Forelimb muscle (tissue), 1 donor: ENCODE measurements at regions not wholly inside any gene's neighbourhood (a gene's known extent, or its start where the extent isn't known, plus 50 kb on each side); places are given as distances from the start of the nearest gene placed in this dataset.
A peak's percentile ranks its signal among the peaks of the same experiment; 100 is the strongest.
"Not testable (repeated sequence)": the region's sequence is repeated elsewhere in the genome, so short reads cannot be mapped to it uniquely, and the experiment has no call there.

ENCODE experiments used
- DNase-seq: peaks from one replicate; pipeline ENCODE4 v3.0.0-alpha.2; 2013; ENCODE audit warnings: low read depth

DNA sequence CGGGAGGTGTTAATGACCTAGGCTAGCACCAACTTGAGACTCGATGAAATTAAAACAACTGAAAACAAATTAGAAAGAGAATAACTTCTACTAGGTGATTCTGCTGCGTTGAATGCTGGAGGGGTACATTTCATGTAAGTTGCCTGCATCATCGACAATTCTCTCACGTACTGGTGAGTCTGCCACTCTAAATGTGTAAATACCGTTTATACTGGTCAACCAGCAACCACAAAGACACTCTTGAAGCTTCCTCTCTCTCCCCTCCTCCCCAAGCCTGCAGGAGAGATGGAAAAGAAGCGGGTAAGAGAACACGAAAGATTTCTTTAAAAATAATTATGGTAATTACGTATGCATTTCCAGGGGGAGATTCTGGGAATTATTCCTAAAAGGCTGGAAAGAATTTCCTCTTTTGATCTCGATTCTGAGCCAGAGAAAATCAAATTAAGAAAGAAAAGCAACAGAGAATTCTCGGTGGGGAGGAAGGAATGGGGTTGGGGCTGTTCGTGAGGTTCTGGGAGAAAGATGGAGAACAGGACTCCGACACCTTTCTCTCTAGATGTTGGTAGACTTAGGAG is 68.6 kb upstream of the MRTFB start:
- DNase-seq: no peak

DNA sequence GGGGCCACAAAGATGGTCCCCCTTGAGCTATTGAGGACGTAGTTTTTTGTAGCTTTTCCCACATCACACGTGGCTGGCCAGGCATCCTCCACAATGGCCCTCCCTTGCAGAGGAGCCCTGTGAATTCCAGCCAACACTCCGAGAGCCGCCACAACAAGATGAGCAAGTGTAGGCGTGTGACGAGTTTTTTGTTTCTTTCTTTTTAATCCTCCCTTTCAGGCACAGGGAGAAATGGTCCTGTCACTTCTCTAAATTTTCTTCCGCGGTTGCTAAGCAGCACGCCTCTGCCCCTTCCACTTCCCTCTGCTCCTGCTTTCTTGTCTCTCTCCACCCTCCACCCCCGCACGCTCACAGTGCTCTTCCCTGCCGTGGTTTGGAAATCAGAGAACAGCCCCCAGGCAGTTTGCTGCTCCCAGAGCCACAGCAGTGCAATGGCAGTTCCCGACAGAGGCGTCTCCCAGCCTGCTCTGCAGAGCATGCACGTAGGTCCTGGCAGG is 68.0 kb upstream of the MRTFB start:
- no peak for DNase-seq

DNA sequence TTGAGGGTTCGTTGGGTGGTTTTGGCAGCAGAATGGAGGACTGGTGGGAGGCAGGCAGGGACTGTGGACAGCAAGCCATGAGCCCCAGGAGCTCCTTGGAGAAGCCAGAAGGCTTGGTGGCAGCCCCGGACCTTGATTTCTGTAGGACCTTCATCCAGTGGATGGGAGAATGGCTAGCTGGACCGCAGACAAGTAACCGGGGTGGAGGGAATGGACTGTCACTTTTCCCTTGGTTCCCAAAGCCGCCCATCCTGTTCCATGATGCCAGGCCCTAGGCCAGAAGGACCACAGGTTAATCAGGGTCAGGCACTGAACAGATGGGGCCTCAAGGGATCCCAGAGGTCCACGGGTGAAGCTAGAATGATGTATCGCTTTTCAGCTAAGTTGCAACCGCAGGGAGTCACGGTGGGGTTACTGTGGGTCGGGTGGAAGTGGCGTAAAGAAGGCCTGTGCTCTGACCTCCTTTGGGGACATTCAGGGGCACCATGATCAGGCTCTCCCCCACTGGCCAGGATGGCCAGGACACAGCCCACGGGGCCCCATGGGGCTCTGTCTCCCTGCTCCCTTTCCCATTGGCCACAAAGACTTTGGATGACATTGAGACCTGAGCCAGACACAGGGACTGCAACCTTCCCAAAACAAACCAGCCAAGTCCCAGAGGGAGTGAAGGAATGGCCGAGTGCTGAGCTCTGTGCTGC is 66.9 kb upstream of the MRTFB start:
- no peak for DNase-seq

DNA sequence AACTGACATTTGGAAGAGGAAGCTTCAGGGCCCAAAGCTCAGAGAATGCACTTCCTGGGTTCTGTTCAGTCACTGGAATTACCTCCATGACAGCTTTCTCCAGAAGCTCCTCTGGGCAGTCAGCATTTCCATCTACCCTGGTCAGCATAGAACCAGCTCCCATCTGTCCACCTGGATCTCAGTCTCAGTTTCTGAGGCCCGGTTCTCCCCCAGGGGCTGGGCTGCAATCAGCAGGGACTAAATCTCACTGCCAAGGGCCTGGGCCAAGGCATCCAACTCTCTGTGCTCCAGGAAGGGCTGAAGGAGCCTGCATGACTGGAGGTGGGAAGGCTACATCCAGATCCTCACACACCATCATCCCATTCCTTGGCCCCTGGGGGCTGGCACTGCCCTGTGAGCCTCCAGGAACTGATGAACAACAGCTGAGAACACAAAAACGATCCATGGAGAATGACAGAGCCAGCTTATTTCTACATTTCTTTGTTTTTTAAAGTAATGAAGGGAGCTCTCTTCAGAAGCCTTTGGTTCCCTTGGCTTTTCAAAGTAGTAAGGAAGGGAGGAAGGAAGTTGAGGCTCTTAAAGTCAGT is 66.3 kb upstream of the MRTFB start:
- DNase-seq: no peak

DNA sequence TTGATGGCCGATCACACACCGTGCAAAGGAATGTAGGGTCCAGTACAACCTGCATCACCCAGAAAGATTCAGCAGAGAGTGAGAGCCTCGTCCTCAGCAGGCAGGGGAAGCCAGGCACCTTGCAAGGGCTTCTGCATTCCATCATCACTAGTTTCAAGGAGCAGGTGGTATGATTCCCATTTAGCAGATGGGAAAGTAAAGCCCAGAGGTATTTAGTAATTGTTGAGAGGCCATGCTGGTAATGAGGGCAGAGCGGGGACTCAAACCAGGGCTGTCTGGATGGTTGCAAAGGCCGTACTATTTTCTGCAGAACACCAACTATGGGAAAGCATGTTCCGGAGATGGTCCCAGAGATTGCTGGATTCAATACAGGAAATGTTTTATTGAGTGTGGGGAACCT is 65.8 kb upstream of the MRTFB start:
- DNase-seq: no peak

DNA sequence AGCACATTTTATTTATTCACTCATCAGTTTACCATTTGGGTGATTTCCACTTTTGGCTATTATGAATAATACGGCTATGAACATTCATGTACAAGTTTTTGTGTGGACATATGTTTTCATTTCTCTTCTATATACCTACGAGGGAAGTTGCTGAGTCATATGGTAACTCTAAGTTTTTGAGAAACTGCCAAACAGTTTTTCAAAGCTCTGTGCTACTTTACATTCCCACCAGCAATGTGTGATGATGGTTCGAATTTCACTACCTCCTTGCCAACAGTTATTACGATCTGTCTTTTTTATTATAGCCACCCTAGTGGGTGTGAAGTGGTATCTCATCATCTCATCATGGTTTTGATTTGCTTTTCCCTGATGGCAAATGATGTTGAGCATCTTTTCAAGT is 63.7 kb upstream of the MRTFB start:
- no peak for DNase-seq

DNA sequence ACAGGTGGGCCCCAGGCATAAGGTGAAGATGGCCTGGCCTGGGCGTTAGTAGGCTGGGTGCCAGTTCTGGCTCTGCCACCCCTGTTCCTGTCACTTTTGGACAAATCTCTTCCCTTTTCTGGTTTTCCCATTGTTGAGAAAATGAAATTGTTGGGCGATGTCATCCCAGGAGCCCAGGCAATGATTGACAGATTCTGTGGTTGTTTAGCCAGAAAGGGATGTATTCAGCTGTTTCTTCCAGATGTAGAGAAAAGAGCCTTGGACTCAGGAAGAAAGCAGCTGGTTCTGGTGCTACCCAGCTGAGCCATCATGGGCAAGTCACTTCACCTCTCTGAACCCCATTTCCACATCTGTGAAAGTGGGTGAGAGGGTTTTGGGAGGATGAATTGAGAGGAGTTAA is 60.1 kb upstream of the MRTFB start:
- no peak for DNase-seq

DNA sequence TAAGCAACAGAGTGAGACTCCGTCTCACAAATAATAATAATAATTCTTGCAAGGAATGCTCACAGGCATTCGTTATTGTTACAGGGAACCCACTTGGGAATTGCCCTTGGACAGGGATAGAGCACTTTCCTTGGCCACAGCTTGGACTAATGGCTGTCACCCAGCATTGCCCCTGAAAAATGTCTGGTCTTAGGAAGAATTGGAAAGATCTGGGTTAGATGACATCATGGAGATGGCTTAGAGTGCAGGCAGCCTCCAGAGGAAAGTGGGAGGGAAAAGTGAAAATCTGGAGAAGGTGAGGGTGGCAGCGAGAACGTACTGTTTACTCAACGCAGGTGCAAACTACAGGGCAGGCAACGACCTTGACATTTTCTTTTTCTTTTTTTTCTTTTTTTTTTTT is 59.3 kb upstream of the MRTFB start:
- DNase-seq: no peak

DNA sequence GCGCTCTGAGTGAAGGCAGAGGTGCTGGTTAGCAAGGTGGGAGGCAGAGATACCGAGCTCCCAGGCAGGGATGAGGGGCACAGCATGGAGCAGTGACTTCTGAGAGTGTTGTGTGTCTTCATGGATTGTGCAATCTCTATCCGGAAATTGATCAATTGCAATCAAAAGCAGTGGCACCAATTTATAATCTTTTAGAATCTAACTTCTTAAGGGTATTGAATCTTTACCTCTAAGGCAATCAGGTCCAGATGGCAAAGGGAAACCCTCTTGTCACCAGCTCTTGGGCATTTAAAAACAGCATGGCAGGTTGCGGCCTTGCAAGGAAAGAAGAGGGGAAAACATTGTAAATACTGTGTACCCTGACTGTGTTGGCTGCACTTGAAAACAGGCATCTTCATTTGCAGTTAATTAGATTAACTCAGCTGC is 58.0 kb upstream of the MRTFB start:
- no peak for DNase-seq

DNA sequence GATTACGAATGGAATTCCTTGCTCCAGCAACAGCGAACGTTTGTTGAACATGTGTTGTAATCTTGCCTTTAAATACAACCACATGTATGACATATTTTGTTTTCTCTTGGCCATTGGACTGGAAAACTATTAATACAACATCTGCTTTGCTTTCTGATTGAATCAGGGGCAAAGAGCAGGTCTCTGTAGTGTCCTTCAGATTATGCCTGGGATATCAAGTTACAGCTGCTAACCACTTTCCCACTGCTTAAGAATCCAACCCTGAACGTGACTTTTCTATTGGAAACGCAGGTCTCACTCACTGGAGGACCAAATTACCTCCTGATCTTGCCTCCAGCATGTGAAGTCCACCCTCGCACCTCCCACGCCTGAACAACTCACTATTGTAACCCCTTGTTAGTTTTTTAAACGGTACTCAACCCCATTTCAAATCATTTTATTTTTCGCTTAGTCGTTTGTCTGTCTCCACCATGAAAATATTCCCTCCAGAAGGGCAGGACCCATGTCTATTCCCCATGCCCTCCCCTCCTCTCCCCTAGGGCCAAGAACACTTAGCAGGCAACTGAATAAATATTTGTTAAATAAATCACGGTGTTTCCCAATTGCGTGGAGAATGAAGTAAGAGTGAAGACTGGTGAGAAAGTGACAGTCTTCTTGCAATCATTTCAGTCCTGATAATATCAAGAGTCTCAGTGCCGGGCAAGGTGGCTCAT is 57.4 kb upstream of the MRTFB start:
- DNase-seq: peak; percentile 91

DNA sequence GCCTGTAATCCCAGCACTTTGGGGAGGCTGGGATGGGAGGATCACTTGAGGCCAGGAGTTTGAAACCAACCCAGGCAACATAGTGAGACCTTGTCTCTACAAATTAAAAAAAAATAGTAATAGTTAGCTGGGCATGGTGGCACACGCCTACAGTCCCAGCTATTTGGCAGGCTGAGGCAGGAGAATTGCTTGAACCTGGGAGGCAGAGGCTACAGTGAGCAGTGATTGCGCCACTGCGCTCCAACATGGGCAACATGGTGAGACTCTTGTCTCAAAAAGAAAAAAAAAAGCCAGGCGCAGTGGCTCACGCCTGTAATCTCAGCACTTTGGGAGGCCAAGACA is 56.9 kb upstream of the MRTFB start:
- DNase-seq: no peak

DNA sequence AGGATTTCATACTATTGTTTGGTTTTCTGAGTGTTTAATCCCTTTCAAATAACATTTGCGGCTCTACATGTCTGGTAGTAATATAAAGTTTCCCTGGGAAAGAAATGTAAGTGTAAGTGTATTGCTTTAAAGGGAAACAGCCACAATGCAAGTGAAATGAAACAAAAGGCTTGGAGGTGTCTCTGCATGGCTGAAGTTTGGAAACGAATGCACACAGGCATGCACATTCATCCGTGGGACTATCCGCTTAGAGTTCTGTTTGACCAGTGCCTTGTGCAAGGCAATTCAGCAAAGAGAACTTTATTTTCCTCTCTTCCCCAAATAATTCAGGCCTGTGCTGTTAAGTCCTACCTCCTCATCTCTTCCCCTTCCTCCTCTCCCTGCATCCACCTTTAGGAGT is 56.1 kb upstream of the MRTFB start:
- no peak for DNase-seq

DNA sequence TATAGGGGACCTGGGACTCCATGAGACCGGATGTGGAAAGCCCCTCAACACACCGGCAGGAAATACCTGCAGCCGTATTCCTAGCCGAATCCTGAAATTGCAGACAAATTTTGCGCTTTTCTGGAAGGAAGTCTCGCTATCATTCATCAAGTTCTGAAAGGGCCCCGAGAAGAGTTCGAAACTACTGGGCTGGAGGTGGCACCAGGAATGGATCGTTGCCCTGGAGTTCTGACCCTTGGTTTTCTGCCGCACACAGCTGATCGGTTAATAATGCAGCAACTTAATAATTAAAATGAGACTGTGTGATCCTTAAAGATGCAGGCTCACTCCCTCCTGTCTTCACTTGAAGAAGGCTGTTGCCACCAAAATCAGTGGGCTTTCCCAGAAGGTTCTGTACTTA is 55.7 kb upstream of the MRTFB start:
- DNase-seq: no peak

DNA sequence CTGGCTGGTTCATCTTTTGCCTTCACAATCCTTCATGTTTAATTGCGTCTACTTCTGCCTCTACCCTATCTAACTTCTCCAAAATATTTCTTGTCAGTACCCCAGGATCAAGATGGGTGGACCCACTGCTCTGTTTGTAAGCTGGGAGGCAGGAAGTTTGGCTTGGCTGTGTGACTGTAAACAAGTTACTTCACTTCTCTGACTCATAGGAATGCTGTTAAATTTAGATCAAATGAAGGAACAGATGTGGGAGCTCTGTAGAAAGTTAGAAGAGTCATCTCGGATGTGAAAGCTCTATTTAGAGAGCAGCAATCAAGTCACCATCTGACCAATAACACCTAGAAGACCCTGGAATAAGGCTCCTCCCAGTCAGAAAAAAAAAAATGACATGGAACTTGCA is 55.2 kb upstream of the MRTFB start:
- no peak for DNase-seq

DNA sequence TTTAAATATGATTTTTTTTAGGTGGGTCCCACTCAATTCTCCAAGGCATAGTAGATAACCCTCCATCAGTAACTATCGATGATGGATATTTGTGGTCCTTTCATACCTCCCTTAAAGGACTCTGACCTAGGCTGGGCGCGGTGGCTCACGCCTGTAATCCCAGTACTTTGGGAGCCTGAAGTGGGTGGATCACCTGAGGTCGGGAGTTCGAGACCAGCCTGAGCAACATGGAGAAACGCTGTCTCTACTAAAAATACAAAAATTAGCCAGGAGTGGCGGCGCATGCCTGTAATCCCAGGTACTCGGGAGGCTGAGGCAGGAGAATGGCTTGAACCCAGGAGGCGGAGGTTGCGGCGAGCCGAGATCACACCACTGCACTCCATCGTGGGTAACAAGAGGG is 54.8 kb upstream of the MRTFB start:
- not testable (repeated sequence) for DNase-seq

DNA sequence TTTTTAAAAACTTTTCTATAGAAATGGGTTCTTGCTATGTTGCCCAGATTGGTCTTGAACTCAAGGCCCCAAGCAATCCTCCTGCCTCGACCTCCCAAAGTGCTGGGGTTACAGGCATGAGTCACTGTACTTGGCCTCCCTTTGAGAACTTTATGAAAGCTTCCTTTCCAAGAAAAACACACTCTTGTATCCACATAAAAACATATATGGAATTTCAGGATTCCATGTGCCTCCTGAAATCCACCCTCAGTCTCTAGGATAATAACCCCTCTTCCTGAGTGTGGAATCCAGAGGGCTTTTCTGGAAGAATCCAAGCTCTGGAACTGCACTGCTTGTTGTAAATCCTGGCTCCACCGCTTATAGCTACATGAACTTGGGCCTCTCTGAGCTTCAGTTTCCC is 53.2 kb upstream of the MRTFB start:
- no peak for DNase-seq

DNA sequence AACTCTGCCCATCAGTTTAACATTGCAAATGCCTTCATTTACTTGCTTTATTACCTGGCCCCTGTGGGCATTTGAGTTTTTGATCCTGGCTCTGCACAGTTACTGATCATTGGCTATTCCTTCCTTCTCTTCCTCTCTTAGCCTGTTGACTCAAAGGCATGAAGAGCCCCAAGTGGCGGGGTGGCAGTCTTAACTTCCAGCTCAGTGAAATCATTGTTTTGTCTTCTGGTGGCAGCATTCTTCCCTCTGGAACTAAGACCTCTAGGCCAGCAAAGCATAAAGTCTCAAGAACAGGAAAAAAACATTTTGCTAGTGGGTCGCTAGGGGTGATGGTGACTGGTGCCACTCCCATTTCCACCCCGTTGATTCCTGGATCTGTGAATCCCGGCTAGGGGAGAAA is 52.3 kb upstream of the MRTFB start:
- DNase-seq: no peak

DNA sequence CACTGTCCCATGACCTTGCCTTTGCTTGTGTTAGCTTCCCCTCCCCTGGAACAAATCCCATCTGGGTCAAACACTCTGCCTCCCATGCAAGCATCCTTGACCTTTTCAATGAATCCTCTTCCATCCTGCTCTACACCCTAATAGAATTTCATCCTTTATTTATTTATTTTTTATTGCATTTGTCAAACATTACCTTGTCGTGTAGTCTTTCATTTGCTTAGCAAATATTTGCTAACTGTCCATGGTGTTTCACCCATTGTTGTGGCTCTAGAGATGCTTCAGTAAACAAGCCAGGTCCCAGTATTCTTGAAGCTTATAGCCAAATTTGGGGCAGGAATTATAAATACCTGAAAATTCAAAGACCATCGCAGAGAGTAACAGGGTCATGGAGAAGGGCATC is 51.0 kb upstream of the MRTFB start:
- no peak for DNase-seq
